ENCODE measurements at regions not wholly inside any gene's neighbourhood (a gene's known extent, or its start where the extent isn't known, plus 50 kb on each side); places are given as distances from the start of the nearest gene placed in this dataset.

- Histone ChIP-seq H3K4me2 (ENCODE audit: low read depth, low read length) (no peak overlapping the region), H3K27me3 (ENCODE audit: control insufficient read depth in 1 of 2, insufficient read depth in 2 of 2, low read length in 2 of 2) (no peaks in the 10 kb centered on the region), H3K4me3 (replicated peaks in 1 of 3; ENCODE audit: insufficient read depth in 1 of 3, low read depth in 2 of 3, low read length in 3 of 3) (no peak overlapping the region), H3K9me3 (ENCODE audit: low read length) (no peaks in the 10 kb centered on the region), H3K9ac (ENCODE audit: insufficient read depth, low read depth, low read length) (no peak overlapping the region), H3K4me1 (ENCODE audit: insufficient read depth, low read length) (peaks cover 11% of the 10 kb centered on the region), H3K79me2 (ENCODE audit: insufficient read depth, low read length) (no peaks in the 10 kb centered on the region), H3K36me3 (replicated peaks in 1 of 2; ENCODE audit: control insufficient read depth in 1 of 2, insufficient read depth in 2 of 2, low read length in 2 of 2) (peaks cover 6 to 44% of the 10 kb centered on the region in 2 experiments; a peak in 4 of 5 replicates), H2AFZ (ENCODE audit: low read length) (no peak overlapping the region), H3K27ac (ENCODE audit: extremely low read length, insufficient read depth, low read length) (no peak overlapping the region), H4K20me1 (ENCODE audit: insufficient read depth, low read length) (peaks cover 9% of the 10 kb centered on the region; the same call in 1 of the 2 replicates)
- DNase-seq (ENCODE audit: low spot score): no peak
- ATAC-seq: no peak
- CTCF ChIA-PET (ENCODE audit: low intra/inter-chr PET ratio, low total read pairs): no interaction called here
- WGBS (ENCODE audit: low lambda C conversion rate): 100% methylated on average over 3 of the region's 22 CpGs
- BruUV-seq (replicated peaks): no TSS peak
- FAIRE-seq: no peak
- in situ Hi-C loops (cut with HindIII; ENCODE audit: extremely low pct_ligation_motif_present, low pct_unique_long_range_greater_than_20kb): no loop called here
- TF ChIP-seq AGO2 (optimal IDR thresholded peaks at IDR 0.05; ENCODE audit: low read depth, low read length) (peak; percentile 21), ZNF124 (CRISPR knock-in tag; IDR thresholded peaks at IDR 0.05) (no peak), SNRNP70 (IDR thresholded peaks at IDR 0.05; ENCODE audit: low read depth, low read length) (no peak), ZNF264 (CRISPR knock-in tag; IDR thresholded peaks at IDR 0.05) (no peak), SOX5 (CRISPR knock-in tag; IDR thresholded peaks at IDR 0.05; ENCODE audit: borderline replicate concordance) (no peak), ZBTB3 (CRISPR knock-in tag; IDR thresholded peaks at IDR 0.05; ENCODE audit: borderline replicate concordance, low read depth) (no peak), SP1 (IDR thresholded peaks at IDR 0.05) (no peak), SP1 (CRISPR knock-in tag; IDR thresholded peaks at IDR 0.05) (no peak), ZNF24 (IDR thresholded peaks at IDR 0.05) (no peak), TFDP2 (CRISPR knock-in tag; IDR thresholded peaks at IDR 0.05) (no peak), CHCHD3 (CRISPR knock-in tag; IDR thresholded peaks at IDR 0.05) (no peak), RNF219 (CRISPR knock-in tag; IDR thresholded peaks at IDR 0.05) (no peak), IKZF5 (CRISPR knock-in tag; IDR thresholded peaks at IDR 0.05) (no peak), ZNF746 (CRISPR knock-in tag; IDR thresholded peaks at IDR 0.05) (no peak), HNRNPL (IDR thresholded peaks at IDR 0.05; ENCODE audit: low read depth, low read length) (0 out of 2 replicates have a peak, but pooled peaks have one; percentile 48)
- intact Hi-C loops (cut with micrococcal nuclease; ENCODE audit: unreplicated experiment): no loop called here
- POLR2A ChIA-PET: no interaction called here
Measured at GRCh38 chr22:48737461-48738203, 1090.0 kb downstream of the BRD1 start.

Data from HepG2 (cell line).